ENCODE measurements at regions not wholly inside any gene's neighbourhood (a gene's known extent, or its start where the extent isn't known, plus 50 kb on each side); places are given as distances from the start of the nearest gene placed in this dataset.
"Not testable (repeated sequence)": the region's sequence is repeated elsewhere in the genome, so short reads cannot be mapped to it uniquely, and the experiment has no call there.

GRCh38 chr5:25662610-25663009 lies 1017.8 kb upstream of the CDH10 start:
- no peak for DNase-seq
- H3K36me3 ChIP-seq: no peaks in the 10 kb centered on the region
- intact Hi-C loops (cut with DNase I; ENCODE audit: low total_unique reads): no loop called here
- TF ChIP-seq CTCF (IDR thresholded peaks at IDR 0.05): no peak
- H3K4me3 ChIP-seq: no peak overlapping the region
- no peaks in the 10 kb centered on the region for H3K27me3 ChIP-seq
- no peak overlapping the region for H3K27ac ChIP-seq
- H3K4me1 ChIP-seq: no peaks in the 10 kb centered on the region
- peaks cover 0 to 8% (median 0%) of the 10 kb centered on the region in 3 donors for H3K9me3 ChIP-seq

- DNase-seq; H3K36me3 ChIP-seq; H3K4me3 ChIP-seq; H3K27me3 ChIP-seq; H3K9me3 ChIP-seq; intact Hi-C loops (cut with DNase I; ENCODE audit: low total_unique reads); H3K4me1 ChIP-seq; H3K27ac ChIP-seq: not testable (repeated sequence)
Observed at GRCh38 chr5:25650316-25650715, 1005.5 kb upstream of the CDH10 start.

GRCh38 chr5:25649628-25650265 lies 1005.0 kb upstream of the CDH10 start:
- Histone ChIP-seq H3K36me3 (no peaks in the 10 kb centered on the region), H3K4me1 (no peaks in the 10 kb centered on the region), H3K27me3 (no peaks in the 10 kb centered on the region), H3K27ac (no peak overlapping the region), H3K4me3 (no peak overlapping the region), H3K9me3 (peaks cover 0 to 4% (median 0%) of the 10 kb centered on the region in 3 donors)
- DNase-seq: no peak
- TF ChIP-seq CTCF (IDR thresholded peaks at IDR 0.05): no peak
- intact Hi-C loops (cut with DNase I; ENCODE audit: low total_unique reads): no loop called here

- Histone ChIP-seq H3K27me3 (no peaks in the 10 kb centered on the region), H3K36me3 (no peaks in the 10 kb centered on the region), H3K27ac (no peak overlapping the region), H3K4me3 (no peak overlapping the region), H3K9me3 (peaks cover 0 to 4% (median 0%) of the 10 kb centered on the region in 3 donors), H3K4me1 (no peaks in the 10 kb centered on the region)
- no peak for DNase-seq
- intact Hi-C loops (cut with DNase I; ENCODE audit: low total_unique reads): no loop called here
- TF ChIP-seq CTCF (IDR thresholded peaks at IDR 0.05): no peak
Observed at GRCh38 chr5:25646421-25647341, 1001.9 kb upstream of the CDH10 start.

- Histone ChIP-seq H3K4me1 (no peaks in the 10 kb centered on the region), H3K27me3 (no peaks in the 10 kb centered on the region), H3K36me3 (no peaks in the 10 kb centered on the region), H3K27ac (no peak overlapping the region), H3K9me3 (no peaks in the 10 kb centered on the region), H3K4me3 (no peak overlapping the region)
- no peak for TF ChIP-seq CTCF (IDR thresholded peaks at IDR 0.05)
- intact Hi-C loops (cut with DNase I; ENCODE audit: low total_unique reads): no loop called here
- DNase-seq: no peak
Observed at GRCh38 chr5:25641124-25641523, 996.3 kb upstream of the CDH10 start.

- Histone ChIP-seq H3K27me3 (no peaks in the 10 kb centered on the region), H3K9me3 (peaks cover 0 to 9% (median 4%) of the 10 kb centered on the region in 3 donors), H3K4me1 (no peaks in the 10 kb centered on the region), H3K4me3 (no peak overlapping the region), H3K27ac (no peak overlapping the region), H3K36me3 (no peaks in the 10 kb centered on the region)
- DNase-seq: no peak
- intact Hi-C loops (cut with DNase I; ENCODE audit: low total_unique reads): no loop called here
- TF ChIP-seq CTCF (IDR thresholded peaks at IDR 0.05): no peak
Observed at GRCh38 chr5:25619273-25619672, 974.5 kb upstream of the CDH10 start.

Measured in tibial artery (tissue), 4 donors.